NCI-H446 (cell line): ENCODE measurements at regions not wholly inside any gene's neighbourhood (a gene's known extent, or its start where the extent isn't known, plus 50 kb on each side); places are given as distances from the start of the nearest gene placed in this dataset.
"Not testable (repeated sequence)": the region's sequence is repeated elsewhere in the genome, so short reads cannot be mapped to it uniquely, and the experiment has no call there.

ENCODE experiments used
- DNase-seq, 2 experiments: peaks; one replicate each; lab custom pipeline; 2025; lab: John Stamatoyannopoulos, UW

- DNase-seq, result no peak
These were observed 183.8 kb upstream of the THBS1 start for GRCh38 chr15:39396979-39397615.

DNA sequence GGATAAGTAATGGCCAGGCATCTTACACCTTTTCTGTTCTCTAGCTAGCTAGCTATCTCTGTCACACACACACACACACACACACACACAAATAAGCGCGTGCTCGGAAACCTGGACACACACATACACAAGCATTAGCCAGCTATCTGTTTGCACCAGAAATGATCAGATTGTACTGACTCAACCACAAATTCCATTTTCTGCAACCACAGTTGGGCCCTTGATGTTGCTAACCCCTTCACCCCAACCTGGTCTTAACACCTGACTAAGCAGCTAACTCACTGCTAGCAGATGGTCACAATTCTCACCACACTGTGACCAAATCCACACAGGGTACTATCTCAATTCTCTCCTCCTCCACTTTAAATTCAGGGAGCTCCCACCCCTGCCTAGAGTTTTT is 183.0 kb upstream of the THBS1 start:
- DNase-seq, result no peak

DNA sequence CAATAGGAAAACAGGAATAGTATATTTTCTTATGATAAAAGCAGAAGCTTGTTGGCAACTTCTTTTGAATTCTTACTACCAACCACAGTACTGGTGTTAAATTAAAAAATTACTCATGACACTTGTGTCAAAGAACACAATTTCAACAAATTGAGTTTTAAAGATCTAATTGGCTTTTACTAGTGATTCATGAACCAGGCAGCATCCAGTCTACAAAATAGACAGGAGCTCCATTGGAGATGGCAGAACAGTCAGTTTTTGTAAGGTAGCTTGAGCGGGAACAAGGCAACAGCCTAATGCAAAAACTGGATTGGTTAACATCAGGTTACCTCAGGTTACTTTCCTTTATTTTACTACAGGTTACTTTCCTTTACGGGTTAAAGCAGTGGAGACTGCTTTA is 181.3 kb upstream of the THBS1 start:
- no peak for DNase-seq

GRCh38 chr15:39400002-39400401 is 180.9 kb upstream of the THBS1 start:
- no peak for DNase-seq

DNA sequence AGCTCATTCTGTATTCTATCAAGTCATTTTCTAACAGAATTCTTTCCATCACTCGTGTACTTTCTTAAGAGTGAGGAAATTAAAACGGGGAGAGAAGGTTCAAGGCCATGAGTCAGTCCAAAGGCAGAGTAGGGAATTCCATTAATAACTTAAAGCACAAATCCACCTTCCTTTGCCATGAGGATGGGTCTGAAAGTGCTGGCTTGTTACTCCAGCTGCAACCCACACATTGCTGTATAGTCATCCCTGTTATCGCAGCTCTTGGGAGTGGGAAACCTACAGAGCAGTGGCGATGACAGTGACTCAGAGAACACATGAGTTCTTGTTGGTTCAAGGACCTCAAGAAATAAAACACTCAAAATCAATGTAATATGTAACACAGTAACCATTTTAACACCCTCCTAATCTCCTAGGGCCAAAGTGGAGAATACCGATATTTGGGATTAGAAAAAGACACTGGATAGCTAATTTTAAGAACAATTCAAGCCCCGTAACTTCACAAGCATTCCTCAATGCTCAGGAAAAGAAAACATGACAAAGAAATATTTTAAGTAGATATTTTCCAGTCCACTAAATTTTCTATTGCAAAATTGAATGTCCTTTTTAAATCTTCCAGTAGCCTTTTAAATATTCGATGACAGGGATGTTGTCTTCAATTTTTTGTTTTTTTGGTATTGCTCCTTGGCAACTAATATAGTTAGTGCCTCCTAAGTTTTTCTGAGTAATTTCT is 179.9 kb upstream of the THBS1 start:
- DNase-seq, result no peak

DNA sequence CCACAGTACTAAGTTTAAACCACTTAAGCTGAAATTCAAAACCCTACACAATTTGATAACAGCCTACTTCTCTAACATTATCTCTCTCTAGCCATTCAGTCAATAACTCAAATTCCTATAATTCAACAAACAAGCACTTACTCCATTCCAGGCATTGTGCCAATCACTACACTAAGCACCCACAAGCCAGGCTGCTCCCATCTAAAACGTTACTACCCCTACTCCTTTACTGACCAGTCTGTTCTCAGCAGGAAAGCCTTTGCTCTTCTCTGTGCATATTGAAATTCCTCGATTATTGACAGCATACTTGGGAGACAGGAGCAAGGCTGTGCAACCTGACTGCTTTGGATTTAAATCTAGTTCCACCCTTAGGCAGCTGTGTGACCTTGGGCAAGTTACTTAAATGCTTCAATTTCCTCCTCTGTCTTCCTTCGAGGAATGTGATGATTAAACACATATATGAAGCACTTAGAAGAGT is 177.2 kb upstream of the THBS1 start:
- no peak for DNase-seq

DNA sequence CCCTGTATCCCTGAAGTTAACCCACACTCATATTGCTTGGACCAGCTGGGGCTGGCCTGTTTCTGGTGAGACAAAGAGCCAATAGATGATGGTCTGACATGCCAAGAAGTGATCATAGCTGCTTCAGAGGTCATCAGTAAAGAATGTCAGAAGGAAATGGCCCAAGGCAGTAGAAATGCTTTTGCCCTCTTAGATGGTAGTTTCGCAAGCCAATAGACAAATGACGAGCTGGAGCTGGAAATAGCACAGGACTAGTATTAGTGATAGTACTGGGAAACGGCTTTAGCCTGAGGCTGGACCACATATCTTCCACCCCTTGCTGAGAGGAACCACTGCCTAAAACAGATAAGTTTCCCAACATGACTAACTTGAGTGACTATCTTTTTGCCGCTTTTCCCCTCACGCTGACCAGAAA is 176.1 kb upstream of the THBS1 start:
- no peak for DNase-seq

DNA sequence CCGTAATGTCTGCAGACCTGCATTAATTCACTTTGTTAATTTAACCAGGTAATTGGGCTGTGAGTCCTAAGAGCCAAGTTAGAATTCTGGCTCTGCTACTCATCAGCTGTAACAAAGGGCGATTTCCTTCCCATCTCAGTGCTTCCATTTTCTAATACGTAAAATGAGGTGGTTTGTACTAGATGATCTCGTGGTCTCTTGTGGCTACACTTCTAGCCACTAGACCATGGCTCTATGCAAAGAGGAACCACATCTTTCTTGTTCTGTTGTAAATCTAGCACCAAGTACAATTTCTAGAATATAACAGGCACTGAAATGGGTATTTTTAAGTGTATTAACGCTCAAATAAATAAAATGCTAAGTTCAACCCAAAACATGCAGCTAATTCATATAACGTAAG is 174.4 kb upstream of the THBS1 start:
- no peak for DNase-seq

DNA sequence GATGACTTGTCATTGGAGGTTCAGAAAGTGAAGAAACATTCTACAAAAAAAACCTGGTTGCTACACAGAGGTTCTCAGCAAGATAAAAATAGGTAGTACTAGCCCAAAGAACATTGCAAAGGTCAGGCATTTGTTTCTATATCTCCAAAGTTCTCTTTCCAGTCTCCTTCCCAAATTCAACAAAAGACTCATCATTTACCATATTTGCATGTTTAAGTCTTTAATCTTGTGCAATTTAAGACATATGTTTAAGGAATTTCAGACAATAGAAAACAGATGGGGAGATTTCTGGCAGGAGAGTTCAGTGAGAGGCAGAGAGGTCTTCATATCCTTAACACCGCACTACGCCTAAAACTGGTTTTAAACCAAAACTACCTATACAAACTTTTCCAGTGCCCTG is 173.8 kb upstream of the THBS1 start:
- DNase-seq, result no peak

DNA sequence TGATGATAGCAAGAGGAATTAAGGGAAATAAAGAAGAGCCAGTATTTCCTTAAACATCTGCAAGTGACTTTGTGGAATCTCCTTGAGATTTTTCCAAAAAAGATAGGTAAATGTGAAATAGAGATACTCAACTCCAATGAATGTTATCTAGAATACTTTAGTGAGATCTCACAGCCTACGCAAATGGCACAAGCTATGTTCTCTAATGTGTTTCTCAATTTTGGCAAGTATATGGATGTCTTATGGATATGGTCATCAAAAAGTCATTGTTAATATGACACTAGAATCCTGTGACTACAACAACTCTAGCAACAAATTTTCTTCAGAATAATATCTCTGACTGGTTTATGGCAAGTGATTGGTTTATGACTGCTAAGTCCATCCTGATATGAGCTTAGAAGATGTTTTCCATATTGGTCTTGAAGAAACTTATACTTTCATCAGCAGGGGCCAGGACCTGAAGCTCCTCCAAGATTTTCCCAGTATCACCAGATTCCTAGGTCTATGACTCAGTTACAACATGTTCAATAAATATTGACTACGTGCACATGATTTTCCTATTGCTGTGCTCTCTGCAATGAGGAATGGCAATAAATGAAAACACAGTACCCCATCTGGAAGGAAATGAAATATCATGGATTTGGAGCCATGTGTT is 170.9 kb upstream of the THBS1 start:
- no peak for DNase-seq

DNA sequence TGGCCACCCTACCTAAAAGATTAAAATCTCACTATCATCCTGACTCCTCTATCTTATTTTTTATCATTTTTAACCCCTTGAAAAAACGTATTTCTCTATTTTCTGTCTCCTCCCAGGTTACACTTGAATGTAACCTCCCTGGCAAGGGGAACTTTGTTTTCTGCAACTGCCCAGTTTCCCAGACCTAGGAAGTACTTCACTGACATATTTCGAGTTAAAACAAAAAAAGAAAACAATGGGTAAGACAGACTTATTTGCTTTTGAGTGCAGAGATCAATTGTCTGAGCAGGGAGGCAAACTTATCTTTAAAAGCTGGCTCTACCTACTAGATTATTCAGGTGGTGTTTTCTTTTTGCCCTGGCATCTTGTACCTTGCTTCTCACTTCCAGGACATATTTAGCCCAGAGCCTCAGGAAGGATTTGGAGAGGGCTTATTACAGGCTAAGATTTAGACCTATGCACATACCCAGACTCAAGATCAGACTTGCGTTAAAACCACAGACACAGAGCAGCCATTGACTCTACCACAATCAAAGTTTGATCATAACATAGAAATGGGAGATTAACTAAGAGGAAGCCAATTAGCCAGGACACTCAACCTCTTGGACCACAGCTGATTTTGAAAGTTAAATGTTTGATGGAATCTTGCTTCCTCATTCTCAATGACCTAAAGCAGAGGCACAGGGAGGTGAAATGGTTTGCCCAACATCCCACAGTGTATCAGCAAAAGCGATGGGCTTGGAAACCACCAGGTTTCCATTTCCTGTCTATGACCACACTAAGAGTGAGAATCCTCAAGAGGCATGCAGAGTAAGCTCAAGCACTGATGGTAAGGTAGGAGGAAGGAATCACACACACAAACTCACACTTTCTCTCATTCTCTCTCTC is 169.5 kb upstream of the THBS1 start:
- DNase-seq, result no peak

DNA sequence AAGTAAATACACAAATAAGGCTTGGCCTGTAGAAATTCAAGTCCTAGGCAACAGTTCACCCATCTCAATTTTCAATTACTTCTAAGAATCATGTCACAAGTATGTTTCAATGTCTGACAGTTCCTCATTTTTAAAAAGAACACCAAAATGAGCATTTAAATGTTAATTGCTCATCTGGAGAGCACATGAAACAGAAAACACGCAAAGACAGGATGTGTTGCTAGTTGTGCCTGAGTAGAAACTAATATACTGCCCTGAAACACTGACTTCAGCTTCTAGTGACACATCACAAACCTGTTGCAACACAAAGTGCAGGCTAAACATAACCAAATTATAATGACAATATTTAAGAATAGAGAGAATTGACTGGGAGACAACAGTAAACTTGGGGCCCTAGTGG is 167.3 kb upstream of the THBS1 start:
- no peak for DNase-seq

DNA sequence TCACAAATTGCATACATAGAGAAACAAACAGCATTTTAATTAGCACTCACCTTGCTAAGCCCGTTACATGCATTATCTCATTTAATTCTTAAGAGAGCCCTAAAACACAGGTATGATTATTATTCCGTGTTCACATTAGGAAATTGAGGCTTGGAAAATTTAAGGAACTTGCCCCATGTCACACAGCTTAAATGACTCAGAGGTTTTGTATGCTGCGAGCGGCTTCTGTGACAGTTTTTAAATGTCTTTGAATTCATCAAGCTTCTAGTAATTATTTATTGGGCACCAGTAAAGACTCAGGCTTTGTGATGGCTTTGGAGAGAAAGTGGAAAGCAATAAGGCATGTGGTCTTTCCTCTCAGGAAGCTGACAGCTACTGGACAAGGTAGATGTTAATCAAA is 166.7 kb upstream of the THBS1 start:
- no peak for DNase-seq

- no peak for DNase-seq
These were observed 165.2 kb upstream of the THBS1 start for GRCh38 chr15:39415634-39416033.

DNA sequence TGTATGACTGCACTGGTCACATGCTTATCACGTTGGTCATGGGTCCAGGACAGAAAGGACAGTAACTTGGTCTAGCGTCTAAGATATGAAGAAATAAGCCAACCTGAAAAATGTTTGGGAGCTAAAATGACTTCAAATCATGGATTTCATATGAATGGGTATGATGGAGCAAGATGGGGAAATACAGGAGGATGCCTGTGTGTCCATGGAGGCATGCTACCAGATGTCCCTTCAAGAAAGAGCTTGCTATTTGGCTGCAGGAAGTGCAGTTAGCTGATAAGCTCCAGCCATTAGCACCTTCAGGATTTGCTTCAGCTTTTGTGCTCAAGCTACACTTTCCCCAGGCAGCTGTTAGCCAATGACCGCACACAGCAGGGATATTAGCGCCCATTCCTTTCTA is 164.6 kb upstream of the THBS1 start:
- no peak for DNase-seq

DNA sequence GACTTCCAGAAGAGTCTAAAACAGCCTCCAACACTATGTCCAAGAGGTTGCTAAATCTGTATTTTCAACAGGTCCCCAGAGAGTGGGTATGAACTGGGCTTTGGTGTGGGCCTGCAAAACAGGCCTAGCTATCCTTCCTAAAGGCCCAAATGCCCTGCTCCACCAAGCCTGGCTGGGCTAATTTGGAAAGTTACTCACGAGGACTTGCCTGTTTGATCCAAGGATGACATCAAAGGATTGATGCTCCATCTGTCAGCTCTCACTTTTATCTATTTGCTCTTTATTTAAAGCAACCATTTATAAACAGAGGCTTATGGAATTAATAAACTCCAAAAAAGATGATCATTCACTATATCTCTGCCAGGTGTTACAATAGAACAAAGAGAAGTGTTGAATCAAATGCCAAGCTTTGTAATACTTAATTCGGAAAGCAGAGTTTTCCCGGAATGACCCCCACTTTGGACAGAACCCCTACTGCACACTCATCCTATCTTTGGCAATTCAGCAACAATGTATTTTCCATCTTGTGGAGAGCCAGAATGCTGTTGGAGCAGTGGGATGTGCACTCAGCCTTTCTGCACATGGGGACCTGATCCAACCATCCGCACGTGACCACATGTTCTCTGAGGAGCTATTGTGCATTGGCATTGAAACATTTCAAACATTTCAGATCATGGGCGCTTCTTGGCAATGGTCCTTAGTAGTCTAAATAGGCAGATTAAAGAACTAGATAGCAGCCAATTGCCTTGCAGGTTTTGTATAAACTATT is 163.3 kb upstream of the THBS1 start:
- peak; percentile 70 to 87 for DNase-seq

GRCh38 chr15:39419651-39420050 is 161.2 kb upstream of the THBS1 start:
- DNase-seq, result no peak

- DNase-seq, result not testable (repeated sequence)
These were observed 160.6 kb upstream of the THBS1 start for GRCh38 chr15:39420123-39420852.

GRCh38 chr15:39420853-39421192 is 160.1 kb upstream of the THBS1 start:
- not testable (repeated sequence) for DNase-seq

DNA sequence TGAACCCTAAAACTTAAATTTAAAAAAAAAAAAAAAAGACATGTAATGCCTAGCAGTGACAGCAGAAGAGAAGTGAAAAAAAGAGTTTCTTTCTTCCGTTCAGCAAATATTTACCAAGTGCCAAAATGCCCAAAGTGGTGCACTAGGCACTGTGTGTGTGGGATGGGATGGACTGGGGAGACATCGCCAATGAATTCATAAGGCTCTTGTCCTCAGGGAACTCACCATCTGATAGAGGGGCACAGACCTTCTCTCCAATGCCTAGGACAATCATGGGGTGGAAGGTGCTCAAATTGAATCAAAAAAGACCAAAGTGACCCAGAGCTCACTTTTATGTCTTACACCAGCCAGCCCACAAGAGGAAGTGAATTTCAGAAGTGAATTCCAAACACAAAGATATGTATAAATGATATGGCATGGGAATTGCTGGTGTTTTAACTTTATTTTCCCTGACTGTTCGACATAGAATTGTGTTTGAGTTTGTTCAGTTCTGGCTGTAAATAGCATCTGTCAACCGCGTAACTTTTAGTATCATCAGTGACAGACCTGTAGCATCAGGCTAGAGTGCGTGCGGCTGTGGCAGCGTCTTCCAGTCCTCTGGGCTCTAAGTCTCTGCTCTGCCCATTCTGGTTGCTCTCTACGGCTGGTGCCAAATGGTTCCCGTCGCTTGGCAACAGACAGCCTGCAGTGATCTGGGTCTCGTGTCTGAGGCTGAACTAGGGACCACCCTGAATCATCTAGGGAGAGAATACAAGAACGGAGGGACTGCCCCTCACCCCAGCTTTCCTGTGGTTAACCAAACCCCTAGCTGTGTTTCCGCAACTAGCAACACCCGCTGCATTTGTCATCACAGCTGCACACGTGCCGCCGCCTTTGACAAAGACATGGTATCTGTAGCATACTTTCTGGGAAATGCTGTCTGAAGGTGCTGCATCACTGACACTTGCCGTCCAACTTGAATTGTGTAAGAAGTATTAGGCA is 154.0 kb upstream of the THBS1 start:
- DNase-seq, result no peak
